Left ventricle myocardium superior (tissue), 1 donor: ENCODE measurements at regions not wholly inside any gene's neighbourhood (a gene's known extent, or its start where the extent isn't known, plus 50 kb on each side); places are given as distances from the start of the nearest gene placed in this dataset.

Experiments
- ATAC-seq: fragments of 200-7000 bp; cut with Tn5 transposase; one replicate; pipeline ENCODE4 v1.9.1; 2020; ENCODE audit warnings: mild to moderate bottlenecking, moderate library complexity
- DNase-seq: peaks from one replicate; pipeline ENCODE4 v3.0.0-alpha.2; 2020
- intact Hi-C: fragments of 100-400 bp; cut with micrococcal nuclease; formaldehyde crosslinking; loops from one replicate; pipeline ENCODE4 v1.11.0; 2022
- donor health status: DM: no; HTN: yes; CAD: no; lungs with severe emphysema.

DNA sequence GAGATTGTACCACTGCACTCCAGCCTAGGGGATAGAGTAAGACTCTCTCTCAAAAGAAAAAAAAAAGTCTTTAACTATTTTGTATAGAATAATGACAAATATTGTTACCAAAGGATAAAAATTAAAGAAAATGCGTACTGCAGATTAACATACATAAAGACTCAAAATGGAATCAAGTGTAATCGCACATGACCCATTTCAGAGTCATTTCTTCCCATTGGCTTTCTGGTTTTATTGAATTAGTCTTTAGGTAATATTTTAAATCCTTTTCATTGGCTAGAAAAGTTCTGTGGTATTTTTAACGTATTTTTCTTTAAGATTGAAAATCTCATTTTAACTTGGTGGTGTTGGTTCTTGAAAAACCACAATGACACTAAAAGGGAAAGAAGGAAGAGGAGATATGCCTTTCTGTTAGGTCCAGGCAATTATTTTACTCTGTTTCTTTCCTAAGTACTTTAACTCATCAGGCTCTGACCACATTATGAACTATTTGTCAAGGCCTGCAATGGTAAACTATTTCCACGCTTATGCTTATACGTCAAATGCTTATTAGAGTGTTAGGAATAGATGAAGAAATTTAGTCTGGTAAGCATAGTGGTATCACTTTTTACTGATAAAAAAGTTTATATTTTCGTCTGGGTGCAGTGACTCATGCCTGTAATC lies 52.3 kb downstream of the PLEKHG1 start:
- ATAC-seq (no peak), DNase-seq (no peak)
- intact Hi-C loops, result no loop called here

DNA sequence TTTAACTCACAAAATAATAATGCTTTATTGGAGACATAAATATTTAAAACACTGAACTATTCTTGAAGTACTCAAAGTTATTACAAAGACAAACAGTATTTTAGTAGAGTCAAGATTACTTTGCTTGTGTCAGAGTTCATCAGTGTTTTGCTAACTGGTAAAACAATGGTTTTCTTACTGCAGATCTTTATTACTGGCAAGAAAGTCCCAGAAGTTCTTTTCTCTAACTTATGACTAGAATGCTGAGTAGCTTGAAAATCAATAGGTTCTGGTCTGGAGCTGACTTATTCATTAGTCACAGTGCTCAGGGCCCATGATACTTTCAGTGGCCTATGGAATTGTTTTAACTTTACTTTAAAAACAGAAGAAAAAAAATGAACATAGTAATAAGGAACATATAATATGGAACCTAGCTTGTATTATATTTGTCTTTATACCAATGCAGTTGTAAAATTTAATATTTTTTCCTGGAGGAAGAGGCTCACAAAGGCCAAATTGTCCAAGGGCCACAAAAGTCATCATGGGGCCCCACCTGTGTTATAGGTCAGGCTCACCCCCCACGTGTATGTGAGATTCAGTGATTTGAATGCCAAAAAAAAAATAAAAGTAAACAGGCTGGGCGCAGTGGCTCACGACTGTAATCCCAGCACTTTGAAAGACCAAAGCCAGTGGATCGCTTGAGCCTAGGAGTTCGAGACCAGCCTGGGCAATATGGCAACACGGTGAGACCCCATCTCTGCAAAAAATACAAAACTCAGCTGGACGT lies 53.3 kb downstream of the PLEKHG1 start:
- DNase-seq, result no peak
- intact Hi-C loops, result no loop called here
- no peak for ATAC-seq

DNA sequence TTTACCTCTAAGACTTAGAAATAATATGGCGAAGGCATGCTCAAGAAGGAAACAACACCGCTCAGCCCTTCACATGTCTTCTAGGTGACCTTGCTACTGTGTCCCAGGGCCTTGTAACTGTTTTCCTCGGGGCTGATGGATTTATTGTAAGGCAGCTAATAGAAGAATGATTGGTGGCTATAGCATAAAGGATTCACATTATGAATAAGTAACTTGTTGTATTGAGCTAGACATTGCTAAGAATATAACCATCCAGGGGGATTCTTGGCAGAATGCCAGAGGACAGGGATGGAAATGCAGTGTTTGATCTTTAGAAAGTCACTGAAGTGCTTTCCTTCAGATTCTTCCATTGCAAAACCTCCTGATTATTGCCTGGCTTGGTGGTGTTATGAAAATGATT lies 54.9 kb downstream of the PLEKHG1 start:
- ATAC-seq, result no peak
- no peak for DNase-seq
- intact Hi-C loops, result no loop called here

DNA sequence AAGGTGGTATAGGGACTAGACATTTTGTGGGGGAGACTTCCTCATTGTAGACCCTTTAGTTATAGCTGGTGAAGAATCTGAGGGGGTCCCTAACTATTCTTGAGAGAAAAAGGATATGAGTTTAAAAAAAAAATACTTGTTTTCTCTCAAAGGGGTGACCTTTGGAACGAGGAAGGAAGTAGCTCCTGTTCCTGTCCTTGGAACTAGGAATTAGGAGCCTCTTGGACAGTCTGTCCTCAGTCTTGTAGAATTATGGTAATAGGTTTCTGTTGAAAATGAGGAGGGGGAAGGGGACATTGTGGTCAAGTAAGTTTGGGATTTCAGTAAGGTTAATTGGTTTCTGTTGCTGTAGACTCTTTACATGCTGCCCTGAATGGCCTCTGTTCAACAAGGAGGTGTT lies 56.5 kb downstream of the PLEKHG1 start:
- ATAC-seq (peak; percentile 30), DNase-seq (no peak)
- intact Hi-C loops, result no loop called here

DNA sequence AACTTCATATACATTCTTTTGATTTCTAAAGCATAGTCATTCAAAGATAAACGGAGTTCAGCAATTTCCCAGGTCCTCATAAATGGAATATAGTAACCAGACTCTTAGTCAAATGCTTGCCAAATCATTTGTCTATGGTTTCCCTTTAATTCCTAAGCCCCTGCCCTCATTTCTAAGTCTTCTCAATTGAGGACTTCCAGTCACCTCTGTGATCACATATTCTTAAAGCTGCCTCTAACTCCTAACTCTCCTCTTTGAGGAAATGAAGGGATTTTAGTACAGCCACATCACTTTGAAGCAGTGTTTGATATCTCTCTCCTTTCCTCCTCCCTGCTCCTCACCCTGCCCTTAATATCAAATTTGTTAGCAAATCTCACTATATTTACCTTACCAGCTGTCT lies 58.7 kb downstream of the PLEKHG1 start:
- intact Hi-C loops, result no loop called here
- ATAC-seq, result no peak

DNA sequence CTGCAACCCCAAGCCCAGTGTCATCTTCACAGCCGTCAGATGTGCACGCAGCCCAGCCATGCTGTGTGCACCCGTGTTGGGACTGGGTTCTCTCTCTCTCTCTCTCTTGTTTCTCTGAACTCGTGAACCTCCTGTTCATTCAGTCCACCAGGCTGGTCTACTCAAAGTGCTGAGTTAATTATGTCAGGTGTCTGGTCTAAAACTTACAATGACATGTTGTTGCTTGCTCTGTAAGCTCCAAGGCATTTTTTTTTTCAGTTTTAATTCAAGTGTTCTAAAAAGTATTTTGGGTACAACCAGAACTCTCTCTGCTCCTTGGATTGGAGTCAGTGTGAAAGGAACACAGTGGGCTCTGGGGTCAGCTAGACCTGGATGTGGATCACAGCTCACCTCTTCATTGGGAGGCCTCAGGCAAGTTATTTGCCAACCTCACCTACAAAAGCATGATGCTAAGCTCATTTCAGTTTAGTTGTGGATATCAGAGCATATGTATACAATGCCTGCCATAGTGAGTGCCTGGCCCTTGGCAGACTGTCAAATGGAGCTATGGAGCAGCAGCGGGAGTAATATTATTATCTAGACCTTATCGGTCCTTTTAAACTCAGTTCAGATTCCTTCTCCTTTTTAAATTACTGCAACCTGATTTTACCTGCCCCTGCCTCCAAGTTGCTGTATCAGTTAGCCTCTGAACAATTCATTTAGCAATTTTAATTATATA lies 59.5 kb downstream of the PLEKHG1 start:
- DNase-seq, result no peak
- intact Hi-C loops, result no loop called here
- ATAC-seq, result no peak

More for the DNA sequence above, 58.7 kb downstream of the PLEKHG1 start:
- DNase-seq, result no peak

DNA sequence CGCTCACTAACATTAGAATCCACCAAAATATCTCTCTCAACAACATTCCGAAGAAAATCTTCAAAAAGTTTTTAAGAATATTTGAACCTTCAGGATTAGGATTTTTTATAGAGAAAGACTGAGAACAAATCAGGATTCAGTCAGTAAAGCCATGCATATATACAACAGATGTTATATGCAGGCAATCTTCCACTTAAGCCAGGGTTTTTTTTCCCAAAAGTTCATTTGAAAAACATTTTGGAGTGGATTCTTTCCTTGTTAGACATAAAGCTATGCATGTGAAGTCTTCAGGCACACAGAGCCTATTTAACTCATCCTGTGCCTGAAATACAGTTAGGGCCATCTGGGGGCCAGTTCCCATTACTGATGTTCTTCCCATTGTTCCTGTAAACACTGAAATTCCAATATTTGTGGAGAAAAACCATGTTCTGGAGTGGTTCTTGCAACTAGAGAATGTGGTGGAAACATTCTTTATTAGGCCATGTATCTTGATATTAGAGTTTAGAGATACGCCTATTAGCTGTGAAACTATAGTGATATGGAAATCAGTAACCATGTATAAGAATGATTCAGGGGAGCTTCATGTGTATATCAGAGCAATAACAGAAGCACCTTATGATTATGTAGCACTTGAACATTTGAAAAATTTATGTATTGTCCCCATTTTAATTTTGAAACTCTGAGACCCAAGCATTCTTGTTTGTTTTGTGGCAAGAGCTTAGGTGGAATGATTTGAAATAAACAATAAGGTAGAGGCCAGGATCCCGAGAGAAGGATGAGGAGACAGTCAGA lies 61.7 kb downstream of the PLEKHG1 start:
- no peak for ATAC-seq
- intact Hi-C loops, result no loop called here
- DNase-seq, result no peak

DNA sequence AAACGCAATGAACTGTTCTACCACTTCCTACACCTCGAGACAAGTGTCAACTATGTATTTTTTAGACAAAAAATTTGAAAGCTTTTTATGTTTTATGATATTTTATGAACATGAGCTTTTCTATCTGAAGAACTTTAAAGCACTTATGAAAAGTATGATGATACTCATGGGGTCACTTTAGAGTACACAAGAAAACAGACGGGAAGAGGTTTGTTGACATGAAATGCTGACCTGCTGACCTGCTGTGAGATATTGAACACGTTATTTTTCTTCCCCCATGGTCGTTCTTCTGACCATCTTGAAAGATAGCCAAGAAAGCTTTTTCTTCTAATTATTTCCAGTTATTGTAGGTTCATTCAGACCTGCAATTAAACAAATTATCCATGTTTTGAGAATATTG lies 63.1 kb downstream of the PLEKHG1 start:
- no peak for DNase-seq
- intact Hi-C loops, result no loop called here
- no peak for ATAC-seq

DNA sequence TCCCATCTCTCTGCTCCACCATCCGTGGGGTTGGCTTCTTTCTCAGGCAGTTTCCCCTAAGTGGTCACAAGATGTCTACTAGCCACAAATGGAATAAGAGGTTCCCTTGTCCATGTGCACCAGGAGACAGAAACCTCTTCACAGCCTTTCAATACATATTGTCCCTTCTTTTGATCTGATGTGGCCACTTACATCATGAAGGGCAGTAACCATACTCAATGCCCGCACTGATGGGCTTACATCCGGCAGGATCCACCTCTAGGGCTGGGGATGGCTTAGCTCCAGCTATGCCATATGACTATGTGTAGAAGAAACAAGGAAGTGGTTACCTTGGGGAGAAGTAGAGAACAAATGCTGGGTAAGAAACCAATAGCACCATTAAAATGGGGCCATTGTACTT lies 64.4 kb downstream of the PLEKHG1 start:
- no peak for ATAC-seq
- DNase-seq, result no peak
- intact Hi-C loops, result no loop called here

DNA sequence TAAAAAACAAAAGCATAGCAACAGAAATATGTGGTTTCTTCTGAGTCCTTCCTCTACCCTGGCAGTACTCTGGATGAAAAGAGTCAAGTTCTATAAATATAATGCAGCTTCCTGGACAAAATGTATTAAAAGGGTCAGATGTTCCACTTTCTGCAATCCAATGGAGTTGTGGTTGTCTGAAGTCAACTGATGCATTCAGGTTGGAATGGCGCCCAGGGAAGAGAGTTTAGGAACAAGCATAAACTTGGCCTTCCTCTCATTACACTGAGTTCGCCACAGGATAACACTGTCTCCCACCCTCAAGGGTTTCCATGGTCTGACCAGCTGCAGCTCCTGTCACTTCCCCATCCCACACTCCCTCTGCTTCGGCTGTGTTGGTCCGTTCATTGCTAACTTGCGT lies 66.4 kb downstream of the PLEKHG1 start:
- DNase-seq (no peak), ATAC-seq (peak; percentile 34)
- intact Hi-C loops, result no loop called here

DNA sequence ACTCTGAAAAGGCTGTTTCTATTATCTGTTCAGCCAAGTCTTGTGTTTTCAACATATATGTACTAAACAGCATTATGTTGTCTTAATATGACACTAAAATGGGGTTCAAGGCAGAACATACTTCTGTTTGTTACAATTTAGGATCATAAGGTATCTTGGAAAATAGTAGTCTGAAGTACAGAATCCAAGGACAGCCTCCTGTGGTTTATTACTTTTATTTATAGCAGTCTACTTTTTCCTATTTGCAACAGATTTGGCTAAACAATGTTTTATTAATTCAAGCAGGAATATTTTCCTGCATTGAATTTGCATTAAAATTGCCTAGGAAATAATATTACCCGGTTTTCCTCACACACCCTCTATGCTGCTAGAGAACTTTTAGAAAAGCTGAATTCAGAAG lies 67.7 kb downstream of the PLEKHG1 start:
- intact Hi-C loops, result no loop called here
- ATAC-seq, result no peak
- DNase-seq, result no peak

DNA sequence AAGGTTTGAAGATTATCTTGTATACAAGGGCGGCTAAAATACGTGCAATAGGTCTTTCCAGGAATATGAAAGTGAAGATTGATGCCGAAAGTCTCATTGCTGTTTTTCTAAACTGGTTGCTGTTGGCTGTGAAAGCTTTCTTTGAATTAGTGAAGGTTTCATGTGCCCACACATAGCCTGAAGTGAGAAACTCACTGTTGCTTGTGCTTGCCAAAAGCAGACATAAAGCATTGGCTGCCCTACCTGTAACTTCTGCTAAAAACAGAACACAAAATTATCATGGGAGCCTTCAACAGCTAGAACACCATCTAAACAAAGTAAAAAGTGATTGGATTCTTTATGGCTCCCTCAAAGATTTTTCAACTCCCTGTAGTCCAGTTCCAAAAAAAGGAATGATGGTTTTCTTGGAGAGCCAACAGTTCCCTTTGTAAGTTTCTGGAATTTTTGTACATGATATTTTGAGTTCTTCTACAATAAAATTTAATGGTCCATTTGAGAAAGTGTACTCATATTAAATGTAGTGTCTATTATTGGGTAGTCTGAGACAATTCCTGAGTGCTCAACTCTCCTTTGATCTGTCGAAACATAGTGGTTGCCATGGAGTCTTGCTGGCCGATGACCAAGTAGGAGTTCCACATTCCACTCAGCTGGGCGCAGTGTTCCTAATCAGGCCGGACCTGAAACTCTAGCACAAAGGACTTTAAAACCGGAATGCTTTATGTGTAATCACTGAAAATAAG lies 68.5 kb downstream of the PLEKHG1 start:
- peak; percentile 91 for DNase-seq
- peak; percentile 98 for ATAC-seq
- intact Hi-C loops, result no loop called here

DNA sequence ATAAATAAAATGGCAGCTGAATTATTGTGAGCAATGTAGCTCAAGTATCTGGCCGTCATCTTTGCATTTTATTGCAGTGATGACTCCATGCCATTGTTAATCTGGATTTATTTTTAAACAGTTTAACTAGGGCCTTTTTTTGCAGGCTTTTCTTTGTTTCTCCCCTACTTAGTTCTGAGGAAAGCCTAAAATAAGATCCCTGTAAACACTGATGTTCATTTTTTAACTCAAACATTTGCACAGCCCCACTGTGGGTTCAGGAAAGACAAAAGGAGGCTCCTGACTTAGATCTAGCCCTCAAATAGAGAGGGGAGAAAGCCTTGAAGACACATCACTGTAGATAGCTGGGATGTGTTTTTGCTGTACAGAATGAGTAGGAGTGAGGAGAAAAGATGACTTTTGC lies 69.2 kb downstream of the PLEKHG1 start:
- DNase-seq (no peak), ATAC-seq (peak; percentile 5)
- intact Hi-C loops, result no loop called here

DNA sequence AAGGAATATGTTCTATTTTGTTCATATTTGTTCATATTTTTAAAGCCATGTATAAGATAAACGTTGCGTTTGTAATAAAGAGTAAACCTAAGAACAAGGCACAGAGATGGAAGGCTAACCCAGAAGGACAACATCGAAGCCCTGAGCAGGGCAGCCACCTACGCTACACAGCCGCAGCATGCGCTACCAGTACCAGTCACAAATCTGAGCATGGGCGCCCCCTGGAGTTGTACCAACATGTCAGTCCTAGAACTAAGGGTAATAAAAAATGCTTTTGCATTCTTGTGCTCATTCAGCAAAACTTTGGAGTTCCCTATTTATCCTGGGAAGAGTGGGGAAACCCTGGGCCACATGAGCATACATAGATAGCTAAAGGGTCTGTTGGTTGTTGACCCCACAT lies 70.6 kb downstream of the PLEKHG1 start:
- no peak for ATAC-seq
- intact Hi-C loops, result no loop called here
- no peak for DNase-seq

DNA sequence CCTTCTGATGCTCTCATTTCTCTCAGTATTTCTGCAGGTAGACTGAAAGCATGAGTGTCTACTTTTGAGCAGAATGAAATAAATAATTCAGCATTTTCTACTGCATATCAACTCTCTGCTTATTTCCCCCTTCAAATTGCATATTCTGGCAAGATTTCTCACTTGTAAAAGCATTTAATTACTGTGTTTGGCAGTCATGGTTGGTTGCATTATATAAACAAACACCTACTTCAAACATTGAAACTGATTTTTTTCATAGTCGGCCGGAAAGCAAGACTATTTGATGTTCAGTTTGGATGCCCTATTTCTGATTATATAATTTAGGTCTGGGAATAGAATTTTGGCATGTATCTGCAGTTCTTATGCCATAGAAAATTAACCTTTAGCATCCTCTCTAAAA lies 73.1 kb downstream of the PLEKHG1 start:
- ATAC-seq (no peak), DNase-seq (no peak)

DNA sequence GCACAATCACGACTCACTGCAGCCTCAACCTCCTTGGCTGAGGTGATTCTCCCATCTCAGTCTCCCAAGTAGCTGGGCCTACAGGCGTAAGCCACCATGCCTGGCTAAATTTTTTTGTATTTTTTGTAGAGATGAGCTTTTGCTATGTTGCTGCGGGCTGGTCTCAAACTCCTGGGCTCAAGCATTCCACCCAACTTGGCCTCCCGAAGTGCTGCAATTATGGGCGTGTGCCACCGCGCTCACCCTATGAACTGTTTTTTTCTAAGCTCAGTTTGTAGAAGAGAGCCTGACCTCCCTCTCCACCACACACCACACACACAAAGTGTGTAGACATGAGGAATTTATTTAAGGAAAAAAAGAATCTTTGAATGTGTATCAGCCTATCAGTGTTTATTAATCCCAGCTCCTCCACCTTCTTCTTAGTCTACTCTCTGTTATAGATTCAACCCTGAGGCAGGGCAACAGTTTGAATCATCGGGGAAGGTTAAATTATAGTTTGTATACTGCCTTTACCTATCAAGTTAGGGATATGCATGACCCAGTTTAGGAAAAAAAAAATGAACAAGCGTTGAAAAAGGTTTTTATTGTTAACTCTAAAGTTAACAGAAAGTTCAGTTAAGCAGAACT lies 74.1 kb downstream of the PLEKHG1 start:
- intact Hi-C loops, result no loop called here

More for the DNA sequence above, 73.1 kb downstream of the PLEKHG1 start:
- intact Hi-C loops, result no loop called here

DNA sequence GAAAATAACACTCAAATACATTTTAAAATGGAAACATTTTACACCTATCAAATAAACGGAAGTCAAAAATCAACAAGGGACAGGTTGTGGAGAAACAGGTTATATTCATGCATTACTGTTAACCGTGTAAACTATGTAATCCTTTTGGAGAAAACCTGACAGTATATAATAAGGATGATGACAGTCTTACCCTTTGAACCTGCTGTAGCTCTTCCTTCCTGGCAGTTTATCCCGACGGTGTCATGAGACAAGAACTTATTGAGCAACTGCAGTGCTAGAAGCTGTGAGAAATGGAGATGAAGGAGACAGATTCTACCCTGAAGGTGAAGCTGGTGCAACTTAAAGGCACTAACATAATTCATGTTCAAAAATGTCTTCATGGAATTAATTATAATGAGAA lies 76.7 kb downstream of the PLEKHG1 start:
- no peak for DNase-seq
- ATAC-seq, result no peak
- intact Hi-C loops, result no loop called here

More for the DNA sequence above, 74.1 kb downstream of the PLEKHG1 start:
- no peak for DNase-seq
- no peak for ATAC-seq

DNA sequence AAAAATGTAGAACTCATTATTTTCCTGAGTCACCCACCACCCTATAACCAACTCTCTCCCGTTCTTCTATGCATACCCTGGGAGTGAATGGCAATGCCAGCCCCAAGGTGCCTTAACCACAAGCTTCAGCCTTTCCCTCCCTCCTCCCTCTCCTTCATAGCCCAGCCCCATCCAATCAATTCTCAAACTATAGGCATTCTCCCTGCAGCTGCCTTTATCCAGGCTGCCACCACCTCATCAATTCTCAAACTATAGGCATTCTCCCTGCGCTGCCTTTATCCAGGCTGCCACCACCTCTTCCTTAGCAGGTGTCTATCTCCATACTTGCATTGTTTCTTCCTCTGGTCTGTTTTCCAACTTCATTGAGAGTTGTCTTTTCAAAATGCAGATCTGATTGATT lies 77.1 kb downstream of the PLEKHG1 start:
- ATAC-seq, result no peak
- no peak for DNase-seq
- intact Hi-C loops, result no loop called here
